ENCODE measurements at regions not wholly inside any gene's neighbourhood (a gene's known extent, or its start where the extent isn't known, plus 50 kb on each side); places are given as distances from the start of the nearest gene placed in this dataset.
"Not testable (repeated sequence)": the region's sequence is repeated elsewhere in the genome, so short reads cannot be mapped to it uniquely, and the experiment has no call there.

DNA sequence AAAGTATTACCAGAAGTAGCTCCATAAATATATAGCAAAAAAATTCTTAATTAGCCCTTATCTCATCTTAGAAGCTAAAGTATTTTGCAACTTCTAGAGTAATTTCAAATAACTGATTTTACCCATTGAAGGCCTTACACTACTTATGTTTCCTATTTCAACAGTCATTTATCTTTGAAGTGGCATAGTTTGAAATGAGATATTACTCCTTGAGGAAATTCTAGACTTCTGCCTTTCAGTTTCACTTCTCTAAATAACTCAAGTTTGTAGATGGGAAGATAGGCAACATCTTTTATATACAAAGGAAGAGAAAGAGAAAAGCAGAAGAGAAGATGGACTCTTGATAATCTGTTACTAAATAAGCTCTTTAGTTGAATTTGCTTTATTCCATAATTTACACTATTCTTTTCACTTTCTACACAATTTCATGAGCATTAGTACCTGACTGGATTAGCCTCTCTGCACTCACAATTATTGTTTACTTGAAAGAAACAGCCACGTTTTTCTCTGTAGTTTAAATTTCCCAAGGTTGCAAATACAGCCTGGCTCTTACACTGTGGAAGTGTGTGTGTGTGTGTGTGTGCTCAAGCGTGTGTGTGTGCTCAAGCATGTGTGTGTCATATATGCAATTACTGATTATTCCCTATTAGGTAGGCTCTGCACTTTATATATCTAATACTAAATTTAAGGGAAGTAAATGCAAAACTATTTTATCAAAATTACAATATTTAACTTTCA, 60.6 kb upstream of the EMB start:
- DNase-seq (ENCODE audit: low spot score), result no peak
- intact Hi-C loops (cut with DNase I), result no loop called here

DNA sequence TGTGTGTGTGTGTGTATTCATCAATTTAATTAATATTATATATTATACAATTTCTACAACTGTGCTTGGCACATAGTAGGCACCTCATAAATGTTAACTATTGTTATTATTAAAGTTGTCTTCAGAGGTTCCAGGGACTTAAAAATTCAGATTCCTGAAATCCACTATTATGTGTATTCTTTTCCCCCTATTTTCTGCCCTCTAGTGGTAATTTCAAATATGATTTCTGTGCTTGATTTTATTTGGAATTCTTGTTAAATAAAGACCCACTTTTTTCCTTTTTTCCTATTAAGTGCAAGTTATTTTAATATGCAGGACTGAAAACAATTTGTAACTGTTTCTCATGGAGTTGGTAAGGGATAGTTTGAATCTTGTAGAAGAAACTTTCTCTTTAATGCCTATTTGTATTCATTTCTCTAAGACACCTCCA, 72.0 kb upstream of the EMB start:
- DNase-seq (ENCODE audit: low spot score); intact Hi-C loops (cut with DNase I): not testable (repeated sequence)

DNA sequence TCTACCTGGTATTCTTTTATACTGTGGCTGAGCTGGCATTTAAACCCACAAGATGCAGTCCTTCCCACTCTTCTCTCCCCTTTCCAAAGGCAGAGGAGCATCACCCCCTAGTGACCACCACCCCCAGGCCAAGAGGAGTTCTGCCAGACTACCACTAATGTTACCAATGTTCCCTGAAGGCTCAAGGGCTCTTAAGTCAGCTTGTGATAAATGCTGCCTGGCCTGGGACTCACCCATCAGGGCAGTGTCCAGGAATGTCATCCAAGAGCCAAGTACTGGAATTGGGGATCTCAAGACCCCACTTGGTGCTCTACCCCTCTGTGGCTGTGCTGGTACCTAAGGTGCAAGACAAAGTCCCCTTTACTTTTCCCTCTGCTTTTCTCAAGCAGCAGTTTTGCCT, 80.0 kb upstream of the EMB start:
- intact Hi-C loops (cut with DNase I); DNase-seq (ENCODE audit: low spot score): not testable (repeated sequence)

DNA sequence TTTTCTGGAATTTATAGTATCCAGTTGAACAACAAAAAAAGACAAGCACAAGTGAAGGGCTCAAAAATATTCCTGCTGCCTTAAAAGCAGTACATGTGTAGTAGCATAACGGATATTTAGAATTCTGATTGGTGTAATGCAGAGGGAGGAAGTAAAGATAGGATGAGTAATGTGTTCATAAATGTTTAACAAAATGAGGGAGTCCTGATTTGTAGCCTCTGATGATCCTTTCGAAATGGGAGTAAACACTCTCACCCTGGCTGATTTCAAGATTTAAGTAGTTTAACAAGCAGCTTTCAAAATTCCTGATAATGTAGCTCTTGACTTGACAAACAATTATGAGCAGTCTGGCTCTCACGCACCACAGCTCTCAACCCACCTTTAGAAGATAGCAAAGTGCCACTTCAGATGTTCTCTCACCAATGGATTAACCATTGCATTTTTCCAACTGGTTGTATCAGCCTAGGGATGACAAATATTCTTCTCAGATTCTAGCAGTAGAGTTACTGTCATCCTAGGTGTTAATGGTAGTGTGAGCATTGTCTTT, 86.5 kb upstream of the EMB start:
- intact Hi-C loops (cut with DNase I); DNase-seq (ENCODE audit: low spot score): not testable (repeated sequence)

GRCh38 chr5:50535393-50535792, 94.3 kb upstream of the EMB start:
- DNase-seq (ENCODE audit: low spot score), result no peak

DNA sequence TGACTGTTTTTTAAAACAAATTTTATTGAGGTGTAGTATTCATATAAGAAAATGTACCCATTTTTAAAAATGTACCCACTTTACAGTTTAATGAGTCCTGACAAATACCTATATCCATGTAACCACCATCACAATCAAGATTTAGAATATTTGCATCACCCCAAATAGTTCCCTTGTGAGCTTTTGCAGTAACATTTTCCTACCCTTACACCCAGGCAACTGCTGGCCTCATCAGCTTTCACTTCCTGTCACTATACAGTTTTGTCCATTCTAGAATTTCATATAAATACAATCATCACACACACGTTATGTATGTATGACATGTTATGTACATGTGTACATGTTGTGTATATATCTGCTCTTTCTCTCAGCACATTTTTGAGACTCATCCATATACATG, 96.4 kb upstream of the EMB start:
- DNase-seq (ENCODE audit: low spot score); intact Hi-C loops (cut with DNase I): not testable (repeated sequence)

More at GRCh38 chr5:50535393-50535792, 94.3 kb upstream of the EMB start:
- intact Hi-C loops (cut with DNase I), result no loop called here

DNA sequence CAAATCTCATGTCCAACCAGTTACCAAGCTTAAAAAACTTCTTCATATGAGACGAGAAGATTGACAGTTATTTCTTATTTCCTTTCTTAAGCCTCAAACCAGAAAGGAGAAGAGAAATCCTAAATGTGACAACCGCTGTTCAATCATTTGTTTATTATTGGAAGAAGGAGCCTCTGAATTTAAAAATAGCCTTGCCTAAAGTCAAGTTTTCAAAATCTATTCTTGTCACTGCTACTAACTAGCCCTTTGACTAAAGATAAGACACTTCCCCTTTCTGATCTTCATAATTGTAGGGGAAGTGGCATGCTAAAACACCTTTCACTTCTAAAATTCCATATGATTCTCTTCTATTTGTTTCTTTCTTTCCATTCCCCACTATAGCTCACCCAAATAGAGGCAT, 106.2 kb upstream of the EMB start:
- intact Hi-C loops (cut with DNase I), result no loop called here
- no peak for DNase-seq (ENCODE audit: low spot score)

DNA sequence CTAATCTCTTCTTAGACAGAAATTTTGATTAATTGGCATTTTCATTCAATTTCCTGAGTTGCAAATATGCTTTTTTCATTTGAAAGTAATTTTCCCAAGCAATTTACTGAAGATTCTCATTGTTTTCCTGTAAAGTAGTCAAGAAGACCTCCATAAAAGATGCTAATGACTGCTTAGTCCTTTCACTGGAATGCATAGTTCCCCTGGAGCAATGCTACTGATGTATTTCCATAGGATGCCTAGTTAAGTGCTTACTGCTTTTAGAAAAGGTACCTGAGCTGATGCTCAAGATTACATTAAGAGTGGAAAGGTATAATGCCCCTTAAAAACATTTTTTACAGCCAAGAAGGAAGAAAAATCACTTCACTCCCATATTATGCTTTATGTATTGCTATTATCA, 109.2 kb upstream of the EMB start:
- DNase-seq (ENCODE audit: low spot score), result no peak
- intact Hi-C loops (cut with DNase I), result no loop called here

DNA sequence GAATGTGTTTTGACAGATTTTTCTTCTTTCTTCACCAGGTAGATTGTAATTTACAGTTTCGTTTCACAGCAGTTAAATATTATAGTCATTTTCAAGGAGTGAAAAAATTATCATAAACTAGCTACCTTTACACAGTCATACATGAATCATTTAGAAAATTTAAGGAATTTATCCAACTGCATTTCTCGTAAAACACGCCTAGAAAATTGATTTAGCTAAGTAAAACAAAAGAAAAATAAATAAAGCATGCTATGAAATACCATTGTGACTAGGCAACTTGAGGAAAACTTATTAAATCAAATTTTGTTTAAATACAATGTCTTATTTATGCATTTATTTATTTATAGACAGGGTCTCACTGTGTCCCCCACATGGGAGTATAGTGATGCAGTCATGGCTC, 109.9 kb upstream of the EMB start:
- DNase-seq (ENCODE audit: low spot score), result no peak
- intact Hi-C loops (cut with DNase I), result no loop called here

- no peak for DNase-seq (ENCODE audit: low spot score)
Observed at GRCh38 chr5:50553560-50553984, 112.5 kb upstream of the EMB start.

DNA sequence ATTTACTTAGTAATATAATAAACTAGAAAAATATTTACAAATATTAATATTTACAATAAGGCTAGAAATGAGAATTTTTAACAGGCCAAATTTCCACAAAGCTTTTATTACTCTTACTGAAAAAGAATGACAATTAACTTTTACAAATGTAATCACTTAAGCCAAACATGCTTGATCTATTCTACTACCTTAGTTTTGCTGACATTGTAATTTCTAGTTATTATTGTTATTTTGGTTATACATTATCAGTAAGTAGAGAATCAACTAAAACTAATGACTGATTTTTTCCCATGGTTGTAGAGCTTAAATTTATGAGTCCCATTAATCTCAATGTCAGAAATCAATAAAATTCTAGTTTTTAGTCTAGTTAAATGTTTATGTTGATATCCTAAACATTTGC, 107.8 kb upstream of the PARP8 start:
- intact Hi-C loops (cut with DNase I); DNase-seq (ENCODE audit: low spot score): not testable (repeated sequence)

More at GRCh38 chr5:50553560-50553984, 112.5 kb upstream of the EMB start:
- intact Hi-C loops (cut with DNase I), result no loop called here

- intact Hi-C loops (cut with DNase I), result no loop called here
- DNase-seq (ENCODE audit: low spot score), result no peak
Observed at GRCh38 chr5:50559955-50560354, 106.5 kb upstream of the PARP8 start.

DNA sequence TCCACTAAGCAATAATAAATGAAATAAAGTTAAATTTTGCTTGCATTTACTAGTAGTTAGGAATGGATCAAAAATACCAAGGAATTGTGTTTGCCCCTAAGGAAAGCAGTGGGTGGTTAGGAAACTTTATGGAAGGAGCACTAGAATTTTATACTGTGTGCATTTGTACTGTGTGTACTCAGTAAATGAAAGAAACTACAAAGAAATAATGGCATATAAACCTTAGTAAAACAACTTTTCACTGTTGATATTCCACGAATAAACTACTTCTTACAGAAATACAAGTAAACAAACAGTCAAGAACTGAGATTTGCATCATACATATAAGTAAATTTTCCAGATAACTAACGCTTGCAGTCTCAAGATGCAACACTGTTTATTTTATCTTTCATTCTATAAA, 103.7 kb upstream of the PARP8 start:
- DNase-seq (ENCODE audit: low spot score), result no peak

DNA sequence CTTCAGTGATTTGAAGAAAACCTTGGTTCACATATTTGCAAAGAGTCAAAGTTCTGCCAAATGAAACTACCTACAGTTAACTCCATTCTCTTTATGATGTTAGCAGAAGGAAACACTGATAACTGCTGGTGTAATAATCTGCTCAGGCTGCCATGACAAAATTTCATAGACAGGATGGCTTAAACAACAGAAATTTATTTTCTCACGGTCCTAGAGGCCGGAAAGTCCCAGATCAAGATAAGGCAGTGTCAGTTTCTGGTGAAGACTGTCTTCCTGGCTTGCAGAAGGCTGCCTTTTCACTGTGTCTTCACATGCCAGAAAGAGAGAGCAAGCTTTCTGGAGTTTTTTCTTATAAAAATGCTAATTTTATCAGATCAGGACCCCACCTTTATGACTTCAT, 102.4 kb upstream of the PARP8 start:
- no peak for DNase-seq (ENCODE audit: low spot score)
- intact Hi-C loops (cut with DNase I), result no loop called here

More for the DNA sequence above, 103.7 kb upstream of the PARP8 start:
- intact Hi-C loops (cut with DNase I), result no loop called here

DNA sequence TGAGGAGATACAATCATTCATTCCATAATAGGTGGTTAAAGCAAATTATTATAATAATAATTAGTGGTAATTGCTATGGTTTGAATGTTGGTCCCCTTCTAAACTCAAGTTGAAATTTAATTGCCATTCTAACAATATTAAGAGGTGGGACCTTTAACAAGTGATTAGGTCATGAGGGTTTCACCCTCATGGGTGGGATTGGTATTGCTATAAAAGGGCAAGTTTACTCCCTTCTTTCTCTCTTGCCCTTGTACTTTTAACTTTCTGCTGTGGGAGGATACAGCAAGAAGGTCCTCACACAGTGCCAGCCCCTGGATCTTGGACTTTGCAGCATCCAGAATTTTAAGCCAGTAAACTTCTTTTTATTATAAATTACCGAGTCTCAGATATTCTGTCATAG, 101.9 kb upstream of the PARP8 start:
- intact Hi-C loops (cut with DNase I), result no loop called here
- DNase-seq (ENCODE audit: low spot score), result no peak

DNA sequence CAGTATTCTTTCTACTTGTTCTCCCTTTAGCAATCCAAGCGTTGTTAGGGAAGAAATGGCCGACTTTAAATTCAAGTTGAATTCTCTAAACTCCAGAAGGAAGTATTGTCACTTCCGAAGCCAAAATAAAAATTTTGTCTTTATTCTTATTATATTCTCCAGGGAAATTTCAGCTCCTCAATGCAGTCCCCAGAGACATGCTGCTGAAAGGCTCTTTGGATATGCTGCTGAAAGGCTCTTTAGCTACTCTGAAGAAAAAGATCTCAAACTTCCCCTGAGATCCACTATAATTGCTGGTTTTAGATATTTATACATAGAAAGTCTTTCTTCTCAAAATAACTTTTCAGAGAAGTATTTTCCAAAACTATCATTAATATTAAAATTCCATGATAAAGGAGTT, 92.3 kb upstream of the PARP8 start:
- DNase-seq (ENCODE audit: low spot score), result no peak
- intact Hi-C loops (cut with DNase I), result no loop called here

- intact Hi-C loops (cut with DNase I), result no loop called here
Observed at GRCh38 chr5:50575740-50576139, 90.7 kb upstream of the PARP8 start.

DNA sequence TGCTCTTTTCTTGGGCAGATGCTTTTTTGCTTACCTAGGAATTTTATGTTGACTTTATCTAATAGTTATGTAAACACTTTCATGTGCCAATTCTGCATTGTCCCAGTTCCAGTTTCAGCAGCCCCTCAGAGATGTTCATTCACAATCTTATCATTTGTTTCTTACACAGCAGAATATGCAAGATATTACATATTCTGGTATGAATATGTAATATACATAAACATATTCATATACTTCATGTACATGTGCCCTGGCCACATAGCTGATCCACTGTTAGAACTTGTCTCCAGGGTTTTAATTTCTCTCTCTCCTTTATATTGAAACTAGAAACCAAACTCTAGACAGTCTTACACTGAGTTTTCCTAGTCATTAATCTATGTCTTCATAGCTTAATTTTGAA, 90.2 kb upstream of the PARP8 start:
- no peak for DNase-seq (ENCODE audit: low spot score)
- intact Hi-C loops (cut with DNase I), result no loop called here

More at GRCh38 chr5:50575740-50576139, 90.7 kb upstream of the PARP8 start:
- DNase-seq (ENCODE audit: low spot score), result no peak

GRCh38 chr5:50576686-50577256, 89.7 kb upstream of the PARP8 start:
- no peak for DNase-seq (ENCODE audit: low spot score)
- intact Hi-C loops (cut with DNase I), result no loop called here

- DNase-seq (ENCODE audit: low spot score), result no peak
- intact Hi-C loops (cut with DNase I), result no loop called here
Observed at GRCh38 chr5:50580506-50580905, 85.9 kb upstream of the PARP8 start.

GRCh38 chr5:50581845-50582244, 84.6 kb upstream of the PARP8 start:
- intact Hi-C loops (cut with DNase I); DNase-seq (ENCODE audit: low spot score): not testable (repeated sequence)

Data from posterior vena cava (tissue), 2 donors.